ENCODE measurements at regions not wholly inside any gene's neighbourhood (a gene's known extent, or its start where the extent isn't known, plus 50 kb on each side); places are given as distances from the start of the nearest gene placed in this dataset.
A peak's percentile ranks its signal among the peaks of the same experiment; 100 is the strongest.
"Not testable (repeated sequence)": the region's sequence is repeated elsewhere in the genome, so short reads cannot be mapped to it uniquely, and the experiment has no call there.

DNA sequence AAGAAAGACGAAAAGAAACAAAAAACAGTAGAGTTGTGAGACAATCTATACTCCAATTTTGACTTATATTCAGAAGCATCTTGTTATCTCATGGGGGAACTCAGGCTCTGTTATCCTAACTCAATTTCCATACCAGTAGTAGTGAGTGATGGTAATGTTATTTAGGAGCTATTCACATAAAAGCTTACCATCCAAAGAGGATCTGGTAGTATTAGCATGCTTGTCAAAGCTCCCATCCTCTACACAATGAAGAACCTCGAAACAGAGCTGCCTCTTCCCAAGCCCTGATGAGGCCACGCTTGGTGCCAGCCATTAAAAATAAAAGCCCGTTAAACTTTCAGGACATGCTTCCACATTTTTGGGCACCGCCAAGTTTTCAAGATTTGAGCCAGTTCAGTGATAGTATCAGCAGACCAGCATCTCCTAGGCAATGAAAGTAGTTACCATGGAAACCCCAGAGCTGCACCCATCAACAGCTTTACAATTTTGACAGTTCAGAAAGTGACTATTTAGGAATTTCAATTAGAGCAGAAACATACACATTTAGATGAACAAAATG lies 173.3 kb downstream of the CD83 start:
- Mint-ChIP-seq H3K27ac (peak overlapping the region; percentile 59), H3K4me1 (peaks cover 17% of the 10 kb centered on the region), H3K36me3 (no peaks in the 10 kb centered on the region), H3K4me3 (peak overlapping the region; percentile 5), H3K27me3 (peaks cover 4% of the 10 kb centered on the region), H3K9me3 (no peaks in the 10 kb centered on the region)
- CTCF ChIA-PET: interaction anchor here (0.9 kb wide), 1 partner anchor 26 kb away, joined by 3 read pairs; no protein-coding TSS in a partner anchor
- DNase-seq: no peak

DNA sequence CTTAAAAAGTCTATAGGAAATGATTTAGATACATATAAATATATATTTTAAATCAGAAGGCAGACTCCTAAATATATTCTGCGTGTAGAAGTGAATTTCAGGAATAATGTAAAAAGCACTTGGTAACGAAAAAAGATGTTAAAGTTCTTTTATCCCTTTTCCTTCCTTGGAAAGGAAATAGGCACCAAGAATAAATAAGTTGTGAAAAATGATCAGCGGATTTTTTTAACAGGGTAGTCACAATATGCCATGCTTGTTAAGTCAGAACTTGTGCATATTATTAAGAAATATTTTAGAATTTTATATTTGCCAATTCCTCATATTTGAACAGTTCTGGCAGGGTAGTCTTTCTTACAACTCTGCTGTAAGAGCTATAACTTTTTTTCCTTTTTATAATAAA lies 173.8 kb downstream of the CD83 start:
- H3K27ac Mint-ChIP-seq: no peak overlapping the region
- peaks cover 17% of the 10 kb centered on the region for H3K4me1 Mint-ChIP-seq
- no peaks in the 10 kb centered on the region for H3K36me3 Mint-ChIP-seq
- no peak overlapping the region for H3K4me3 Mint-ChIP-seq
- peaks cover 4% of the 10 kb centered on the region for H3K27me3 Mint-ChIP-seq
- no peaks in the 10 kb centered on the region for H3K9me3 Mint-ChIP-seq
- DNase-seq: no peak
- CTCF ChIA-PET: interaction anchor here (0.9 kb wide), 1 partner anchor 25 kb away, joined by 3 read pairs; no protein-coding TSS in a partner anchor

DNA sequence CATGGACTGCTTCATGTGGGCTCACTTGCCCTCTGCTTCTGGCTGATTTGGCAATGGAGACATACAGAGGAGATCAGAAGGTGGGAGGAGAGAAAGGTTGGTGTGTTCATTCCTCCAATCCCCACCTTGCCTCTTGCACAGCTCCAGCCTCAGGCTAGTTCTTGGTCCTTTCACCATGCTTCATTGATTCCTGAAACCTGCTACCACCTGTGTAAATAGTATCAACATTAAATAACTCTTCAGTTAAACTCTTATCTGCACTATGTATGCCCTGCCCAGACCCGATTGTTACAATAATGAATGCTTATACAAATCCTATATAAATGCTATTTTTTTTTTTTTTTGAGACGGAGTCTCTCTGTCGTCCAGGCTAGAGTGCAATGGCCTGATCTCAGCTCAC lies 174.5 kb downstream of the CD83 start:
- CTCF ChIA-PET: no interaction called here

DNA sequence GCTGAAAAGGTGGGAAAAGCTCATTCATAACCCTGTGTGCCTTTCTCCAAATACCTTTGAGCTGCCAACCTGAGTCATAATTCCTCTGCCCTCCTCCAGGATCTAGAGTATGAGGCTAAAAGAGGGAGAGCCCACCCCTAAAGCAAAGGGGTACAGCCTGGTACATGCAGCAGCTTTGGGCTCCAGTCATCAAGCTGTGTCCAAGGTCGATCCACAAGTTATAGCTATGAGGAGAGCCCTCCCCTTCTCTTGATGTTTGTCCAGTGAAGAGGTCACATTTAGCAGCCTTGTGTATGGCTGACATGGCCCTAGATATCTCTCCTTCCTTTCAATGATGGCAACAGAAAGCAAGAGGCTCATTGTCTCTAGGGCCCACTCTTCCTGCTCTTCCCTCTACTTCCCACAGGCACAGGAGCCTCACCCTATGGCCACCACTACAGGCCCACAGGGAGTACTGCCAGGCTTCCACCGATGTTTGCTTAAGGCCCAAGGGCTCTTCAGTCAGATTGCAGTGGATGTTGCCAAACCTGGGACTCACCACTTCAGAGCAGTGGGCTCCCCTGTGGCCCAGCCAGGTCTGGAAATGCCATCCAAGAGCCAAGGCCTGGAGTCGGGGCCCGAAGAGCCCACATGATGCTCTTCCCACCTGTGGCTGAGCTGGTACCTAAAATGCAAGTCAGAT lies 176.8 kb downstream of the CD83 start:
- CTCF ChIA-PET: no interaction called here
- Mint-ChIP-seq H3K4me3 (no peak overlapping the region), H3K4me1 (peaks cover 15% of the 10 kb centered on the region), H3K27ac (no peak overlapping the region), H3K36me3 (no peaks in the 10 kb centered on the region), H3K9me3 (no peaks in the 10 kb centered on the region), H3K27me3 (no peaks in the 10 kb centered on the region)
- no peak for DNase-seq

More for the DNA sequence above, 174.5 kb downstream of the CD83 start:
- Mint-ChIP-seq H3K27me3 (peaks cover under 1% of the 10 kb centered on the region), H3K27ac (no peak overlapping the region), H3K36me3 (no peaks in the 10 kb centered on the region), H3K9me3 (no peaks in the 10 kb centered on the region), H3K4me3 (no peak overlapping the region), H3K4me1 (peaks cover 17% of the 10 kb centered on the region)
- no peak for DNase-seq

DNA sequence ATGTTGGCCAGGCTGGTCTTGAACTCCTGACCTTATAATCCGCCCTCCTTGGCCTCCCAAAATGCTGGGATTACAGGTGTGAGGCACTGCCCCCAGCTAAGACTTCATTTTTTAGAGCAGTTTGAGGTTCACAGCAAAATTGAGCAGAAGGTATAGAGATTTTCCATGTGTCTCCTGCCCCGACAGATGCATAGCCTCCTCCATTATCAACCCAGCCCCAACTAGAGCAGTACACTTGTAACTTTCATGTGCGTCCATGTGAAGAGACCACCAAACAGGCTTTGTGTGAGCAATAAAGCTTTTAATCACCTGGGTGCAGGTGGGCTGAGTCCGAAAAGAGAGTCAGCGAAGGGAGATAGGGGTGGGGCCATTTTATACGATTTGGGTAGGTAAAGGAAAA lies 179.1 kb downstream of the CD83 start:
- H3K9me3 Mint-ChIP-seq, H3K36me3 Mint-ChIP-seq, H3K4me1 Mint-ChIP-seq, H3K27ac Mint-ChIP-seq, H3K4me3 Mint-ChIP-seq, H3K27me3 Mint-ChIP-seq, DNase-seq: not testable (repeated sequence)
- CTCF ChIA-PET: interaction anchor here (0.6 kb wide), 1 partner anchor 1817 kb away, joined by 3 read pairs; no protein-coding TSS in a partner anchor

DNA sequence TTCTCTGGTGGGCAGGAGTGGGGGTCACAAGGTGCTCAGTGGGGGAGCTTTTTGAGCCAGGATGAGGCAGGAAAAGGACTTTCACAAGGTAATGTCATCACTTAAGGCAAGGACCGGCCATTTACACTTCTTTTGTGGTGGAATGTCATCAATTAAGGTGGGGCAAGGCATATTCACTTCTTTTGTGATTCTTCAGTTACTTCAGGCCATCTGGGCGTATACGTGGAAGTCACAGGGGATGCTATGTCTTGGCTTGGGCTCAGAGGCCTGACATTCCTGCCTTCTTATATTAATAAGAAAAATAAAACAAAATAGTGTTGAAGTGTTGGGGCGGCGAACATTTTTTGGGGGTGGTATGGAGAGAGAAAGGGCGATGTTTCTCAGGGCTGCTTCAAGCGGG lies 179.5 kb downstream of the CD83 start:
- H3K27ac Mint-ChIP-seq, H3K4me3 Mint-ChIP-seq, H3K4me1 Mint-ChIP-seq, CTCF ChIA-PET, H3K27me3 Mint-ChIP-seq, H3K36me3 Mint-ChIP-seq, H3K9me3 Mint-ChIP-seq, DNase-seq: not testable (repeated sequence)

DNA sequence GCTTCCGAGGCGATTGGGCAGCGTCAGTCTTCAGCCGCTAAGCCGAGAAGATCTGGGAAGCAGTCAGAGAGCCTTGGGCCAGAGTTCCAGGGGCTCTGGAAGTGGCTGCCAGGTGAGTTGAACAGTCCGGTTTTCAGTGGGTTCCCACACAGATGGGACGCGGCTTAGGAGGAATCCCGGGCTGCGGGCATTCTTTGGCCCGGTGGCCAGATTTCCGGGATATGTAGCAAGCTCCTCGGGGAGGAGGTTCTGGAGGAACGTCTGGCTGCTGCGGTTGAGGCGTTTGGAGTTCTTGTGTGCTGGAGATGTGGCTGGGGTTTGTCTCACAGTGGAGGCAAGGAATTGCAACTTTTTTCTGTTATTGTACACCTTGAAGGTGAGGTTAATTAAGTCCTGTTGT lies 182.6 kb downstream of the CD83 start:
- H3K4me3 Mint-ChIP-seq, CTCF ChIA-PET, H3K36me3 Mint-ChIP-seq, H3K27me3 Mint-ChIP-seq, H3K9me3 Mint-ChIP-seq, H3K4me1 Mint-ChIP-seq, DNase-seq, H3K27ac Mint-ChIP-seq: not testable (repeated sequence)

DNA sequence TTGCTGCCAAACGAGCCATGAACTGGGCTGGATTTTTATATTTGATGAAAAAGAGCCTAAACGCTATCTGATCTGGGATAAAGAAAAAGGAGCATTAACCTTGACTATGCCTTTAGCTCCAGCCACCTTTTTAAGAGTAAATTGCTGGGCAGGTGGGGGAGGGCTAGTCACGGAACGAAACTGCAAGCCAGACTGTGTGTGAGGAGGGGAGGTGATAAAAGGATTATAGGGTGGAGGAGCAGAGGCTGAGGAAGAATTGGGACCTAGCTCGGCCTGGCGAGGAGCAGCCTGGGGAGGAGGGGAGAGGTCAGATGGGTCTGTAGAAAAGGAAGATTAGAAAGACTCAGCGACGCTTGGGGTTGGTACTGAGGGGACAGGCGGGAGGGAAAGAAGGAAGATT lies 183.1 kb downstream of the CD83 start:
- H3K36me3 Mint-ChIP-seq, H3K4me3 Mint-ChIP-seq, H3K27ac Mint-ChIP-seq, DNase-seq, H3K4me1 Mint-ChIP-seq, H3K9me3 Mint-ChIP-seq, CTCF ChIA-PET, H3K27me3 Mint-ChIP-seq: not testable (repeated sequence)

DNA sequence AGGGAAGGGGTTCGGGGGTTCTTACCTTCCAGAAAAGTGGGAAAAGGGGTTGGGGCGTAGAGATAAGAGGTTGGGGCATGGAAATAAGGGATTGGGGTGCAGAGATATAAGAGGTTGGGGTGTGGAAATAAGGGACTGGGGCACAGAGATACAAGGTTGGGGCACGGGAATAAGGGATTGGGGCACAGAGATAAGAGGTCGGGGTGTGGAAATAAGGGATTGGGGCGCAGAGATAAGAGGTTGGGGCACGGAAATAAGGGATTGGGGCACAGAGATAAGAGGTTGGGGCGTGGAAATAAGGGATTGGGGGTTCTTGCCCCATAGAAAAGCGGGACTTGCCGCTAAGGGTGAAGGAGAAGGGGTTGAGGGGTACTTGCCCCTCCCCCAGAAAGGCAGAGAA lies 183.9 kb downstream of the CD83 start:
- H3K4me1 Mint-ChIP-seq, CTCF ChIA-PET, H3K27ac Mint-ChIP-seq, H3K36me3 Mint-ChIP-seq, DNase-seq, H3K9me3 Mint-ChIP-seq, H3K4me3 Mint-ChIP-seq, H3K27me3 Mint-ChIP-seq: not testable (repeated sequence)

DNA sequence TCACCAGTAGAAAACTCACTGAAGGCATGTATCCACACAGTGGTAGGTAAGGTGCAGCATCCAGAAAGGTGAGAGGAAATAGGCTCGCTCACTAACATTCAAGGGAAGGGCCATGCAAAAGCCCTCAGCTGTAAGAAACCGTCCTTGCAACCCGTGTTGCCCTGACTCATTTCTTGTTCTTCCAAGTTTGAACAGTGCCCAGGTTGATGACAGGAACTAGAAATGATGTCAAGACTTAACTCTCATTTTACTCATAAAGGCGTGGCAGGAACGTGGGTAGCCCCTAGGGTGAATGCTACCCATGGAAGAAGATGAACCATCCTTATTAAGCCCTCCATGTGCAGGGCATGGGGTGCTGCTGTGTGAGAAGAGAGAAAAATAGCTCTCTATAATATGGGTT lies 187.6 kb downstream of the CD83 start:
- no peaks in the 10 kb centered on the region for H3K36me3 Mint-ChIP-seq
- H3K9me3 Mint-ChIP-seq: no peaks in the 10 kb centered on the region
- peaks cover 11% of the 10 kb centered on the region for H3K27me3 Mint-ChIP-seq
- no peak for DNase-seq
- no peaks in the 10 kb centered on the region for H3K4me1 Mint-ChIP-seq
- CTCF ChIA-PET: no interaction called here
- no peak overlapping the region for H3K4me3 Mint-ChIP-seq
- no peak overlapping the region for H3K27ac Mint-ChIP-seq

DNA sequence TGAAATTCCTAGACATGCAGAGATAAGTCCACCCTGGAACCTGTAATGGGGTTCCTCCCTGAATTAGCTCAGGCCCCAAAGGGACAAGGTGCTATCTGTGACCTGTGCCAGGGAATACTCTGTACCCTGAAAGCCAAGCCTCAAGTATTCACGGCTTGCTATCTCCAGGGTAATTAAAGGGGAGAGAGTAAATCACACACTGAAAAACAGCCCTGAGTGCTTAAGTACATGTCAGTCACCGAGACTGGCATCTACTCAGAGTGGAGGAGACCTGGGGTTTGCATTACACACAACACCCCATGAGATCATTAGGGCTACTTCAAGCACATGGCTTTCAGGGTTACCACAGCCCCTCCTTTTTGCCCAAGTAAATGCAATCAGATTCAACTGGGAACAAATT lies 188.1 kb downstream of the CD83 start:
- H3K27me3 Mint-ChIP-seq: peaks cover 11% of the 10 kb centered on the region
- no peaks in the 10 kb centered on the region for H3K4me1 Mint-ChIP-seq

DNA sequence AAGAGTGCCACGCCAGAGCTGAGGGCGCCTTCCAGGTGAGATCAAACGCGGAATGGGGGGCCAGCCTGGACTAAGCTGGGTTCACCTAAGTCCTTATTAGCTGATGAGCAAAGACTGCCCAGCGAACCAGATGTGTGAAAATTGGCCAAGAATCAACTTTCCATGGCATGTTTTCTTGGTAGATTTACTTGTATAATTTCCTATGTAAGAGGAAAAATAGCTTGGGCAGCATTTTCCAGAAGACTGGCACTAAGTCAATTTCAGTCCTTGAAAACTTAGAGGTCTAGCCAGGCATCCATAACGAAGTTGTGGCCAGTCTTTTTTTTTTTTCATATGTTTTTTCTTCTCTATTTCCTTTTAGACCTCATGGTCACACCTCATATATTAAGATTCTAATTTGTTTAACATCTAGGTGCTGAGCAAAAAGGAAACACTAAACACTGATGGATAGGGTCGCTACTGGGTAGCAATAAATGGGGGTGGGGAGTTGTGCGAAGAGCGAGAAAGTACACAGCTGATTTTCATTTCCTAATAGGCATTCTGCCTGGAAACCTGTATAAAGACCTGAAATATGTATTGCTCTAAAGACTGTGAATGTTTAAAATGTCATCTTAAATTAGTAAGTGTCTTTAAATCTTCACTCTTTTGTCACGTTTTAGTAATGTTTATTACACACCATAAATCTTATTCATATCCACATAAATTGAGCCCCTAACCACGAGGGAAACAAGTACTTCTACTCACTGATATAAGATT lies 188.8 kb downstream of the CD83 start:
- Mint-ChIP-seq H3K36me3 (no peaks in the 10 kb centered on the region), H3K4me3 (no peak overlapping the region), H3K4me1 (no peaks in the 10 kb centered on the region), H3K27ac (no peak overlapping the region), H3K9me3 (no peaks in the 10 kb centered on the region), H3K27me3 (peaks cover 10% of the 10 kb centered on the region)
- DNase-seq: no peak
- CTCF ChIA-PET: no interaction called here

More for the DNA sequence above, 188.1 kb downstream of the CD83 start:
- Mint-ChIP-seq H3K27ac (no peak overlapping the region), H3K36me3 (no peaks in the 10 kb centered on the region), H3K4me3 (no peak overlapping the region), H3K9me3 (no peaks in the 10 kb centered on the region)
- CTCF ChIA-PET: no interaction called here
- no peak for DNase-seq

DNA sequence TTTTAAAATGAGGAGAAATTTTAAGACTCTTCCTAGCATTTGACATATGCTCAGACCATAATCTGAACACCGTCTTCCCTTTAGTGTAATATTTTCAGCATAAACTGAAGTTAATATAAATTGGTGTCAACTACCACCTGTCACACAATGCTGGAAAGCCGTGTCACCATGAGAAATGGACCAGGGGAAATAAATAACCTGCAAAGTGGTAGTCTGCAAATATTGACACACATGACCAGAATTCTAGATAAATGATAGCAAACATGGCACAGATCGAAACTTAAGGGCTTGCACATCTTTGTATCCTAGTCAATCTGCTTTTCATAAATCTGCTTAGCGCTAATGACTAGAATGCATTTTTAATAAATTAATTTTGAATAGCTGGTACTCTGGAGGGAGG lies 191.9 kb downstream of the CD83 start:
- CTCF ChIA-PET: no interaction called here
- Mint-ChIP-seq H3K36me3 (no peaks in the 10 kb centered on the region), H3K4me1 (no peaks in the 10 kb centered on the region), H3K27ac (no peak overlapping the region), H3K27me3 (peaks cover 5% of the 10 kb centered on the region), H3K9me3 (no peaks in the 10 kb centered on the region), H3K4me3 (no peak overlapping the region)
- no peak for DNase-seq

DNA sequence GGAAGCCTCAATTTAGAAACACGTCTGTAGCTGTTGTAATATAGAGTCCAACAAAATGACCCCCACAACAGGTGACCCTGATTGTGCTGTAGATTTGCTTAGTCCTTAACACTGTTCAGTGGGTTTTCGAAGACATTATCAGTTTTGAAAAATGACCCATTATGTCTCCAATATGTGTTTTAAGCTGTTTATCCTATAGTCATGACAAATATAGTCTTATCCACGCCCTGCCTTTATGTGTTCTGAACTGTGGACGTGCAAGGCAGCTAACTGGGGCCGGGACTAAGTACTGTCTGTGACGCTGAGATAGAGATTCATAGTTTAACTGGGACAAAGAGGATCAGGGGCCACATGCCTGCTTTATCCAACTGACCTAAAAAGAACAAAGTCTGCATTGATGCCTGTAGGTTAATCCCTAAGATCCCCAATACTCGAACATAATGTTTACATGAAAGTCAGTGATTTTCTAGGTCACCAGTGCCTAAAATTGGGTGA lies 192.4 kb downstream of the CD83 start:
- Mint-ChIP-seq H3K4me3 (no peak overlapping the region), H3K27ac (no peak overlapping the region), H3K36me3 (no peaks in the 10 kb centered on the region), H3K27me3 (peaks cover 5% of the 10 kb centered on the region), H3K9me3 (no peaks in the 10 kb centered on the region), H3K4me1 (peaks cover 3% of the 10 kb centered on the region)
- no peak for DNase-seq
- CTCF ChIA-PET: no interaction called here

DNA sequence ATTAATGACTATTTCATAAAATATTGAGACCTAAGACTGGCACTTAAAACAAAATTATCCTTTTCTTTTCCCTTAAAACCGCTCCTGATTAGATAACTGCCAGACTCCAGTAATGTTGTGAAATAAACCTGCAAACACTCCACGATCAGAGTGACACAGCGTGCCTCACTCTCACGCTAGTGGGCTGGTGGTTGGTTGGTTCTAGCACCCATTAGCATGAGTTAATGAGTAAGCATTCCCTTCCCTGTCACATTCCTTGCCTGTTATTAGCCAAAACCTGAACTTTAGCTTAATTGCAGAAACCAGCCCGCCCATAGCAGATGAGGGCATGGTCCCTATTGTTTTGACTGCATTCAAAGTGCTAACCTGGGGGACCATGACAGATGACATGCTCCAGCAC lies 193.4 kb downstream of the CD83 start:
- Mint-ChIP-seq H3K4me3 (no peak overlapping the region), H3K27ac (no peak overlapping the region), H3K36me3 (no peaks in the 10 kb centered on the region), H3K9me3 (no peaks in the 10 kb centered on the region), H3K27me3 (peaks cover 5% of the 10 kb centered on the region), H3K4me1 (peaks cover 3% of the 10 kb centered on the region)
- DNase-seq: no peak
- CTCF ChIA-PET: no interaction called here

Measured in activated naive CD4-positive, alpha-beta T cell treated with anti-CD3 and anti-CD28 coated beads, Interleukin-2, amount 10 ng/mL, durations not matched to agents 7 days and 5 days (primary cell).